ENCODE measurements at regions not wholly inside any gene's neighbourhood (a gene's known extent, or its start where the extent isn't known, plus 50 kb on each side); places are given as distances from the start of the nearest gene placed in this dataset.
"Not testable (repeated sequence)": the region's sequence is repeated elsewhere in the genome, so short reads cannot be mapped to it uniquely, and the experiment has no call there.

DNA sequence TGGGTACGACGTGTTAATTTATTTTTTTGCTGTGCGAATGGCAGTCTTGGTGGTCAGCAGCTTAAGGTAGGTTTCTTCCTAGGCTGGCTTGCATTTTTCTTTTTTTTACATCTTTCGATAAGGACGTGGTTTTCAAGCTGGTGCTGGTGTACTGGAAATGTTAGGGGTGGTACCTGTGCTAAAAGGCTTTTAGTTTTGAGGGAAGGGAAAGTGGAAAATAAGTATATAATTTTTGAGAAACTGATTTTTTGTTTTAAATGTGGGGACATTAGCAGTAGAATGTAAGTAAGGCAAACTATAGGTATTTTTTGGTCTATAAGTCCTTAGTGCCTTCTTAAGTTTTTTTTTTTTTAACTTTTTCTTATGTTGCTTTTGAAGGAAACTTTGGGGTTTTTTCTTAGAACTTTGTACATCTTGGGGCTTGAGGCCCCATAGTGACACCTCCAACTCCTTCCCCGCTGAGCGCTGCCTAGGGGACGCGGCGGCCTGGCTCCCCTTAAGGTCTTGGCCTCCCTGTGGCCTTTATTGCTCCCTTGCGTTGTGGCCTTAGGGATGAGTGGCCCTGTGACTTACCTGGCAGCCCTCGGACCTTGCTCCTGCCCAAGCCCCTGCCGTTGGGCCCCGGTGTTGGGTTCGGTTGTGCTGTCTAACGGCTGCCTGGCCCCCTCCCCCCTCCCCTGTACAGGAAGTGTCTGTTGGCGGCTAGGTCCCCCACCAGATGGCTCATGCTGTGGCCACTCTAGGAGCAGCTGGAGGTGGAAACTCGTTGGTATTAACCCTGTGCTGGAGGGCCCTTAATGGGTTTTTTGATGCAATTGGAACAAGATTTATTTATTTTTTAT lies 88.0 kb upstream of the RPRML start:
- DNase-seq (ENCODE audit: low read depth in 2 of 2), result peak; percentile 93 to 95

DNA sequence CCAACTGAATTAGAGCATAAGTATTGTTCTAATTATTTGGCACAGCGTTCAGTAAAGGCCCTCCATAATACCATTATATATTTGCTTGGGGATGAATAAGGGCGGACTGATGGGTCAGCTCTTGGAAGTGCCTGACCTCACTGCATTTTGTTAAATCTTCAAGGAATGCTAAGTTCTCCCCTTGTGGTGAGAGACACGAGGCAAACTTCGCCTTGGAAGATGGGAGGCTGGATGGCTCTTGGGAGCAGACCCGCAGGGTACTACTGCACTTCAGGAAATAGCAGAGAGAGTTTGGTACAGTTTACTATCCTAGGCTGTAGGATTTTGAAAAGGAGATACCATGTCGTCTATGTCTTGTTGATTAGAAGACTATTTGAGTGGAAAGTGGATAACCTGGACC lies 87.0 kb upstream of the RPRML start:
- DNase-seq (ENCODE audit: low read depth in 2 of 2), result no peak

DNA sequence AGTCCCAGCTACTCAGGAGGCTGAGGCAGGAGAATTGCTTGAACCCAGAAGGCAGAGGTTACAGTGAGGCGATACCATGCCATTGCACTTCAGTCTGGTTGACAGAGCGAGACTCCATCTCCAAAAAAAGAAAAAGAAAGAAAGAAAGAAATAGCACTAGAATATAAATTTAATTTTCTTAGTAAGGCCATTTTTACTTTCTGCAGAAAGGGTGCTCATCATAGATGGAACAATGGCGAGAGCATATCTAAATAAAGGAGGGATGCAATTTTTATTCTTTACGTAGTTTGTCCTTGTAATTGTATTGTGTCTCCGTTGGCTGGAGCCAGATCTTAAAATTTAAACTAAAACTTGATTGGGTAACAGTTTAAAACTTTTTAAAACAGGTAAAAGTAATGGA lies 85.6 kb upstream of the RPRML start:
- DNase-seq (ENCODE audit: low read depth in 2 of 2), result no peak

DNA sequence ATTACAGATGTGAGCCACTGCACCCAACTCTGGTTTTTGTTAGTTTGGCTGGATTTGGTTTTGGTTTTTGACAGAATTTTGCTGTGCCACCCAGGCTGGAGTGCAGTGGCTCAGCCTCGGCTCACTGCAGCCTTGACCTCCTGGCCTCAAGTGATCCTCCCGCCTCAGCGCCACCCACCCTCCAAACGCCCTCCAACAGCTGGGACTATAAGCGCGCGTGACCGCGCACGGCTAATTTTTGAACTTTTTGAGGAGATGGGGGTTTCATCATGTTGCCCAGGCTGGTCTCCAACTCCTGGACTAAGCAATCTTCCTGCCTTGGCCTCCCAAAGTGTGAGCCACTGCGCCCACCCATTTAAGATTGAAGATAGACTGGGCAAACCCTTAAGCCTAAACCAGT lies 84.4 kb upstream of the RPRML start:
- no peak for DNase-seq (ENCODE audit: low read depth in 2 of 2)

DNA sequence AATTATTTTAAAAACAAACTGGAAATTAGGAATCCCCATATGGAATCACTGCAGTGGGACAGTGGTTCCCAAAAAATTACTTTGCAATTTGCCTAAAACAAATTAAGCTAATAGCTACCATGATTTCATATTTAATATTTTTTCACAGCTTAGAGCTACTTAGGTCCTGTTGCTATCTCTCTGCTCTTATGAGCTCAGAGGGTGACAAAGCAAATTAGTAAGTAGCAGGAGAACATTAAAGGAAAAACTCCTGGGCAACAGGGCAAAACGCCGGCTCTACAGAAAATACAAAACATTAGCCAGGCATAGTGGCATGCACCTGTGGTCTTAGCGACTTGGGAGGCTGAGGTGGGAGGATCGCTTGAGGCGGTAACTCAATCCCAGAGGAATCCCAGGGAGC lies 83.8 kb upstream of the RPRML start:
- not testable (repeated sequence) for DNase-seq (ENCODE audit: low read depth in 2 of 2)

DNA sequence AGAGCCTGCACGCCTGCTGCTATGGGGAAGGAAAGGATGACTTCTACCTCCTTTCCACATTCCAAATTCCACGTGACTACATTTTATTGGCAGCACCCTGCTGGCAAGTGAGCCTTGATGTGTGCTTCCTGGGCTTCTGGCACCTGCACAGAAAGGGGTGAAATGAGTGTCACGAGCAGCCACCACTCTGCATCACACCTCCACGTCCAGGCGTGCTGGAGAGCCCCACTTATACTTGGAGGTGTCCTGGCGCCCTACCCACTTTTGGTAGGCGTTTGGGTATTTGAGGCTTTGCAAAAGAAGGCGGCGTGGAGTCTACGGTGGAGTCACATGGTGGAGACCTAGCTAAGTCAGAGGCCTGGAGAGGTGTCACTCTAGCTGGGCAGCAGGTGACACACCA lies 81.0 kb upstream of the RPRML start:
- not testable (repeated sequence) for DNase-seq (ENCODE audit: low read depth in 2 of 2)

DNA sequence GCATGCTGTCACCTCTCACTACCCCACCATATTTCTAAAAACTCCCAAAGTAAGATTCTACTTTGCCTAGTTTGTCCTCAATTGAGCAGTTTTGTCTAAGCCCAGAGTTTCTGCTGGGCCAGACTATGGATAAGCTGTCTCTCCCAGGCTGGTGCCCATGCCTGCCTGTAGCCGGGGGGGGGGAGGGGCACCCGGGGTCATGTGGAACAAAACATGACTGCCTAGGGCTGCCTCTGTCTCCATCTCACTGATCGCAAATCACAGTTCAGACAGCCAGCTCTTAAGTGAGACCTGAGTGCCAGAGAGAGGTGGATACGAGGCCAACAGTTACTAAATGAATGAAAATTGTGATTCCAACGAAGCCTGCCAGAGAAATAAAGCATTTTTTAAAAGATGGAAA lies 78.8 kb upstream of the RPRML start:
- DNase-seq (ENCODE audit: low read depth in 2 of 2), result no peak

DNA sequence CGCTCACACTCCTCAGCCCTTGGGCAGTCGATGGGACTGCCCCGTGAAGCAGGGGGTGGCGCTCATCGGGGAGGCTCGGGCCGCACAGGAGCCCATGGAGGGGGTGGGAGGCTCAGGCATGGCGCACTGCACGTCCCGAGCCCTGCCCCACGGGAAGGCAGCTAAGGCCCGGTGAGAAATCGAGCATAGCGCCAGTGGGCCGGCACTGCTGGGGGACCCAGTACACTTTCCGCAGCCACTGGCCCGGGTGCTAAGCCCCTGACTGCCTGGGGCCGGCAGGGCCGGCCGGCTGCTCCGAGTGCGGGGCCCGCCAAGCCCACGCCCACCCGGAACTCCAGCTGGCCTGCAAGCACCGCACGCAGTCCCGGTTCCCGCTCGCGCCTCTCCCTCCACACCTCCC lies 78.2 kb upstream of the RPRML start:
- DNase-seq (ENCODE audit: low read depth in 2 of 2), result not testable (repeated sequence)

DNA sequence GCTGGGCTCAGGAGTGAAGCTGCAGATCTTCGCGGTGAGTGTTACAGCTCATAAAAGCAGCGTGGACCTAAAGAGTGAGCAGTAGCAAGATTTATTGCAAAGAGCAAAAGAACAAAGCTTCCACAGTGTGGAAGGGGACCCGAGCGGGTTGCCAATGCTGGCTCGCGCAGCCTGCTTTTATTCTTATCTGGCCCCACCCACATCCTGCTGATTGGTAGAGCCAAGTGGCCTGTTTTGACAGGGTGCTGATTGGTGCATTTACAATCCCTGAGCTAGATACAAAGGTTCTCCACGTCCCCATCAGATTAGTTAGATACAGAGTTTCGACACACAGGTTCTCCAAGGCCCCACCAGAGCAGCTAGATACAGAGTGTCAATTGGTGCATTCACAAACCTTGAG lies 77.6 kb upstream of the RPRML start:
- not testable (repeated sequence) for DNase-seq (ENCODE audit: low read depth in 2 of 2)

Data from lung microvascular endothelial cell (primary cell).